HG02763 (cell line): ENCODE measurements at regions not wholly inside any gene's neighbourhood (a gene's known extent, or its start where the extent isn't known, plus 50 kb on each side); places are given as distances from the start of the nearest gene placed in this dataset.

Experiments
- ATAC-seq: cut with Tn5 transposase; IDR thresholded peaks from one replicate; pipeline ENCODE4 v1.9.1; 2021; ENCODE audit warnings: mild to moderate bottlenecking, moderate library complexity; ENCODE audit not compliant: unreplicated experiment

DNA sequence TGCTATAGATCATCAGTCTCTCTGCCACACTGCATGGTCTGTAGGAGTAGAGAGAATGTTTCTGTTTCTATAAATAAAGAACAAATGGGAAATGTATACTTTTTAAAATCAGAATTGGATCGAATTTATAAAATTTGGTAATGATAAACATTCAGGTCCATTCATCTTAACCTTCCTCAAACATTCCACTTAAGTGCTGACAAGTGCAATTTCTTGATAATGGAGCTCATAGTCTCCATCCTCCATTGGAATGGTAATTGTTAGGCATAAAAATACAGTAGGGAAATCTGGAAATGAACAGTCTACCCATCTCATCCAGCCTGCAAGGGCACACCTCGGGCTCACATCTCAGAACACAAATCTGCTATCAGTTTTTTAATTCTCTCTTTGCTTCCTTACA lies 122.6 kb upstream of the PACRGL start:
- no peak for ATAC-seq

DNA sequence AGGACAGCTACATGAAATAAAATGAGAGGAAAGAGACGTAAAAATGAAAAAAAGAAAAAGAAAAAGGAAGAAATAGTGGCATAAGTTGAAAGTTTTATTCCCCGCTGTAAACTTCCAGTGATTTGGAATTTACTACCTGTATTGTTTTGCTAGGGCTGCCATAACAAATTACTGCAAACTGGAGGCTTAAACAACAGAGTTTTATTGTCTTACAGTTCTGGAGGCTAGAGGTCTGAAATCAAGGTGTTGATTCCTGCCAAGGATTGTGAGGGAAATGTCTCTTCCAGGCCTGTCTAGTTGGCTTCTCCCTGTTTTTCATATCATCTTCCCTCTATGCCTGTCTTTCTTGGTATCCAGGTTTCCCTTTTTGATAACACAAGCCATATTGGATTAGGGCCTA lies 119.4 kb upstream of the PACRGL start:
- no peak for ATAC-seq

GRCh38 chr4:20589436-20589835 lies 110.8 kb upstream of the PACRGL start:
- ATAC-seq: no peak

- no peak for ATAC-seq
These were observed 109.4 kb upstream of the PACRGL start for GRCh38 chr4:20590849-20591248.

DNA sequence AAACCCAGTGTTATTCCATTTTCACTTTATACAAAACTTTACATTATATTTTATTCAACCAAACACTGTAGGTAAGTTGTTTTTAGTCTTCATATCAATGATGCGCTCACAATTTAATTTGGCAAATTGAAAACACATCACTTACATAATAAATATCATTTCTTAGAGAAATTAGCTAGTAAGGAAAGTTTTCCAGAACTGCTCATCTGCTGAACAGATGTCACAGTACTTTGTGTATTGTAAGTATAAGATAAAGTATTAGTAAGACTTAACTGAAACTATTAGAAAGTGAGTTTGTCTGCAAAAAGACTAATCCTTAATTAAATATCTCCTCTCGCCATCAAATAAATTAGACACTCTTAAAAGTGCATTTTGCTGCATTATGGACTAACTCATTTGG lies 108.7 kb upstream of the PACRGL start:
- no peak for ATAC-seq

- no peak for ATAC-seq
These were observed 108.2 kb upstream of the PACRGL start for GRCh38 chr4:20592013-20592412.

- no peak for ATAC-seq
These were observed 107.6 kb upstream of the PACRGL start for GRCh38 chr4:20592663-20593062.

DNA sequence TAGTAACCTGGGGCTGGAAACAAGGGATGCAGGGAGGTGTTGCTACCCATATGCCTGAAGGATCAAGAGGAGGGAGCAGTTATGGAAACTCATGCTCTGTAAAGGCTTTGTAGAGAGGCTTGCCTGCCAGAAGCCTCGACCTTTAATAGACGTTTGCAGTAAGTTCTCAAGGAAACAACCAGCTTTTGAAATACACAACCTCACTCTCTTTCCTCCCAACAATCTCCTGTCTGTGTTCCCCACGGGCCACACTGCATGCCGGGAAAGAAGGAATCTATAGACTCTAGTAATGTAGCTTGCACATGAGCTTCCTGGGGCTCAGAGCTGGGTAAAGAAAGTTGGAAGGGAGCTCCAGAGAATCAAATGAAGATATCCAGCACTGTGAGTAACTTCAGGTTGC lies 101.6 kb upstream of the PACRGL start:
- no peak for ATAC-seq

GRCh38 chr4:20603671-20604313 lies 96.5 kb upstream of the PACRGL start:
- ATAC-seq: no peak

DNA sequence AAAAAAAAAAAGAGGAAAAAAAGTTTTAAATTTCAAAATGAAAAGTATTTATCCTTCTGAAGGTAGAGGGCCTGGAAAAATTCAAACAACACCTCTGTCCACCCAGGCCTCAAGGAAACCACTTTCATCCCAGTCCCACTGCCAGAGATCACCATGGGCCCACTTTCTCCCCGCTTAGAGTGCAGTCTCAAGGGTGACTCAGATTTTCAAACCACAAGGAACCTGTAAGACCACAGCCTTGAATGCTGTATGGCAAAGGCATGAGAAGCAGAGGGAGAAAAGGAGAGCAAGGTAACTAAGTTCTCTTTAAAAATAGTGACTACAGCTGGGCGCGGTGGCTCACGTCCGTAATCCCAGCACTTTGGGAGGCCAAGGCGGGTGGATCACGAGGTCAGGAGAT lies 87.9 kb upstream of the PACRGL start:
- no peak for ATAC-seq

DNA sequence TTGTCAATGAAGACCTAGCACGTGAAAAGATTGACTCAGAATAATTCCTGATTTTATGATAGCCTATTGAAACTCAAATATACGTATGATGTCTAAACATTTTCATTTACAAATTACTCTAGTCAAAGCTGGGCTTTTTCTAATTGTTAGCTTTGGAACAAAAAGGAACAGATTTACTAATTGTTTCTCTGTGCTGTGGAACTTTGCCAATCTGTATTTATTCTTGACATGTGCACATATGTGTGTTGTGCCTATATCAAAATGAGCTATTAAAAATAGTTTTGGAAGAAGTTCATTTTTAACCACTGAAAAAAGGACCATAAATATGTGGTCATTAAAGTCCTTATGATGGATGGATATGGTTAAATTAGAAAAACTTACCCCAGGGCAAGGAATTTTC lies 85.4 kb upstream of the PACRGL start:
- ATAC-seq: no peak

- no peak for ATAC-seq
These were observed 84.6 kb upstream of the PACRGL start for GRCh38 chr4:20615486-20616260.

DNA sequence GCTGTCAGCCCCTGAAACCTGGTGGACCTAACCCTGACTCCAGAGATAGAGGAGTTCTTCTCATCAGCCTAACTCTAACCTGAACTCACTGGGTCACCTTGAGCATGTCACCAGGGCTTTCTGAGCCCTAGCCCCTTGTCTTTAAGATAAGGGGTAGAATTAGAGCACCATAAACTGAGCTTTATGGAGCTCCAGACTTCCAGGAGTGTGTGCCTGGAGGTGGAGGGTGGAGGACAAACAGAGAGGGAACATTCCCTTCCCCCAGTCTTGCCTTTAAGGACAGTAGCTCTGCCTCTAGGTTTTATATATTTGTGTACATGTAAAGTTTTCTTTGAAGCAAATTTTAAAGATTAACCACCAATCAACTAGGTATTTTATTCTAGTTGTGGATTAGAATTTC lies 83.9 kb upstream of the PACRGL start:
- ATAC-seq: no peak

GRCh38 chr4:20616848-20617247 lies 83.4 kb upstream of the PACRGL start:
- no peak for ATAC-seq

DNA sequence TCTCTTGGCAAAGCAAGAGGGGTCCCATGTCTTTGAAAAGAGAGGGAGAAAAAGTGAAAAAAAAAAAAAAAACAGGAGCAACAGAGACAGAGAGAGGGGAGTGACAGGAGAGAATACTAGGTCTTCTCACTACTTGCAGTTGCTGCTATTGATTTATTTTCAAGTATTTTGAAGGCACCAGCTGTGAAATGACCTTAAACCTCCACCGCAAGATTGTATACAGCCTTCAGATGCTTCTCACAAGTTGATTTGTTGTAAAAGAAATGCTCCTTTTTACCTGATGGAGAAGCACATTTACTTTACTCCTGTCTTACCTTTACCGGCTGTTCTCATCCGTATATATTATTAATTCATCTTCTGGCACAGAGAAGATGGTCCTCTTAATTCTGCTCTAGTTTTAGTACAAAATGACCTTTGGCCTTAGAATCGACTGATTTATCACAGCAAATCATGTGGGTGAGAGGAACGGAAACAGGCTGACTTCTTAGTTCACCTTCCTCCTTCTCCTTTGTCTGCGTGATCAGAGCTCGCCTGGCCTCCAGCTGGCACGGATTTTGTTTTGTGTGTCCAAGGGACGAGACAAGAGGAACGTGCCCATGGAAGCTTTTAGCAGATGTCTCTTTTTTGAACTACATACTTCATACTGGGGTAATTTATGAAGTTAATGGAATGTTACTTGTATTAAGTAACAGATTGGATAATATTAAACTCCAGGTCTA lies 82.4 kb upstream of the PACRGL start:
- no peak for ATAC-seq

- ATAC-seq: no peak
These were observed 81.5 kb upstream of the PACRGL start for GRCh38 chr4:20618731-20619130.

GRCh38 chr4:20621476-20621875 lies 78.8 kb upstream of the PACRGL start:
- ATAC-seq: no peak

DNA sequence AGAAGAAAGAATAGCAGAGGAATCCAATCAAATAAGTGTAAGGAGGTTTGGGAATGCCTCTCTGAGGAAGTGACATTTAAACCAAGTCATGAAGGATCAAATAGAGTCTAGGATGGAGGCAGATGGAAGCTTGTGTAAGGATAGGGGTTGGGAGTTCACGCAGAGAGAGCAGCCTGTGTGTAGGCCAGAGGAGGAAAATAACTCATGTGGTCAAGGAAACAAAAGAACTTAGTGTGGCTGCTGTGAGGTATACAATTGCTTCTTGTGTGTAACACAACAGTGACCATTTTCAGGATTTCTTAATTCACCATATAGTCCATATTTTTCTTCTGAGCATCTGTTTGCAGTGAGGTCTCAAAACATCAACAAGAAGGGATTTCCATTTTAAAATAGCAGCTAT lies 77.6 kb upstream of the PACRGL start:
- ATAC-seq: no peak

GRCh38 chr4:20623939-20624338 lies 76.3 kb upstream of the PACRGL start:
- no peak for ATAC-seq

DNA sequence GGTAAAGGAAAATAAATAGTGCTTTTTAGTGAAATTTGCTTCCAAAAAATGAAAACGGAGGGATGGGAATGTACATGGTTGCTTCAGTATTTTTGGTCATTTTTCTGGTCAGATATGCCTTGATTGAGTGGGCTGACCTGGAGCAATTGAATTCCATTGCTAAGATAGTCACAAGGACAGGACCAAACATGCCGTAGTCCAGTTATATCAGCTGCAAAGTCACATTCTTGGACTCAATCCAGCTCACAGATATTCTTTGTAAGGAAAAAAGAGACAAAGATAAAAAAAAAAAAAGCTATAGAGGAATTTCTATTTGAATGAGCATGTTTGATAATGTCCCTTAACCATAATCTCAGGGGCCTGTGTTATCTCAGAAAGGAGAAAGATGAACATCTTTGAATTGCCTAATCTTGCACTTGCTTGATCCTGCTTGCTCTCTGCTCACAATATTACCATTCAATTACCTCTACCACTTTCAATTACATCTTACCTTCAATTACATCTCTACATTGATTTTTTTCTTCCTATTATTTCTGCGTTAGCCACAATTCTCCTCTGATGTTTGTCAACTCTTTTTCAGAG lies 75.4 kb upstream of the PACRGL start:
- ATAC-seq: no peak

- no peak for ATAC-seq
These were observed 74.8 kb upstream of the PACRGL start for GRCh38 chr4:20625426-20625825.
